ENCODE measurements at regions not wholly inside any gene's neighbourhood (a gene's known extent, or its start where the extent isn't known, plus 50 kb on each side); places are given as distances from the start of the nearest gene placed in this dataset.
"Not testable (repeated sequence)": the region's sequence is repeated elsewhere in the genome, so short reads cannot be mapped to it uniquely, and the experiment has no call there.

DNA sequence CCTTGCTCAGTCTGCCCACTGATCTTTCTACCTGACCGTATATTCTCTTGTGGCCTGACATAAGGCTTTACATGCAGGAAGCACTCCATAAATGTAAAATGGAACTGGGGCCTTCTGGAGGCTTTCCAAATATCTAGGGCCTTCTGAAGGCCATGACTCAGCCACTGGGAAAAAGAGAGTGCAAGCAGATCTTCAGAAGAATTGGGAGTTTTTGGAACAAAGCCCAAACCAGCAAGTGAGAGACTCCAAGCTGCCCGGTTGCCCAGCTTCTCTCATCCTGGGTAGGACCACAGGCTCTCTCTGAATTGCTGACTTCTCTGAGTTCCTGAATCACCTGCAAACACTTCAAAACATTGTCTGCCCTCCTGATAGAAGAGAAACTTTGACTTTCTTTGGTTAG, 107.9 kb upstream of the BMAL1 start:
- peak; percentile 56 for DNase-seq (ENCODE audit: low spot score)

DNA sequence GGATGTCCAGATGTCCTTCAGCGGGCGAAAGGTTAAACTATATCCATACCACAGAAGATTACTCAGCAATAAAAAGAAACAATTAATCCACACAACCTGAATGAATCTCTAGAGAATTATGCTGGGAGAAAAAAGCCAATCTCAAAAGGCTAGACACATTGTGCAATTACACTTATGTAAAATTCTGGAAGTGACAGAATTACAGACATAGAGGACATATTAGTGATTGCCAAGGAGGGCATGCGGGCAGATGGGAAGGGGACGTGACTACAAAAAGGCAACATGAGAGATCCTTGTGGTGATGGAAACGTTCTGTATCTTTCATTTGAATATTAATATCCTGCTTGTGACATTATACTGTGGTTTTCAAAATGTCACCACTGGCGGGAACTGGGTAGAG, 103.5 kb upstream of the BMAL1 start:
- DNase-seq (ENCODE audit: low spot score): peak; percentile 32

DNA sequence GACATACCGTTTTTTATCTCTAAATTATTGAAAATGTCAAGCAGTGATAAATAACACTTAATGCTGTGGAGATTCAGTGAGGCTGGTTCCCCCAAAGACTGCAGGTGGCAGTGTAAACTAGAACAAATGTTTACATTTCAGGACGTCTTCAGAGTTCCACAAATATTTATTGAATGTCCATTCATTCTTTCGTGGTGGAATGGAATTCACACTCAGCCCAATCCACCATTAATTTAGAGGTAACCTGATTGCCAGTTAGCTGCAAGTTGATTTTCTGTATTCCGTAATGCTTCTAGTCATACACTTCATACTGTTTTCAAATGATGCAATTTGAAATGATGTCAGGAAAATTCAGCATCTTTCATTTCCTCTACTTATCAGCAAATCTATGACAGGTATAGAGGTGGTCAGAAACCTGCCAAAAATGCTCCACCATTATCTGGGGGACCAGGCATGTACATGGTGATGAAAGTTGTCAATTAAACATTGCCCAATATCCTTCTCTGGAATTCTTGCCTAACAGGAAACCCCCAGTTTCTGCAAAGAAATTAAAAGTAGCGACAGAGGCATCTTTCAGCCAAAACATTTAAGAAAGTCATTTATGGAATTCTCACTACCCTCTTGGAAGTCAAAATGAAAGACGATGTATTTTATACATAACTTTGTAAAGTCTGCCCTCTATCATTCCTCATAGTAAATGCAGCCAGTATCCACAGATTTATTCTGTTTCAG, 94.3 kb upstream of the BMAL1 start:
- DNase-seq (ENCODE audit: low spot score): peak; percentile 50

DNA sequence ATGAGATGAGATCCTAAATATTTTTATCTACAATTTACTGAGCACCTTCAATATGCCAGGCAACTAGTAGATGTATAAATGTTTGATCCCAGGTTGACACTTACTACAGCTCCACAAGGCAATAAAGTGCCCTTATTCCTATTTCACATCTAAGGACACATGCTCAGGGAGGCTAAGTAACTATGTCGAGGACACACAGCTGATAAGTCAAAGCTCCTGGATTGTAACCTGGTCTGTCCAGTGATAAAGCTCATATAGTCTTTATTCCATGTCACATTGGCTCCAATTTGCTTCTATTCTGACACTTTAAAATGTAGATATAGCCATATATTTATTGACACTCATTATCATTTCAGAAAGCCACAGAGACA, 93.8 kb upstream of the BMAL1 start:
- DNase-seq (ENCODE audit: low spot score): no peak

DNA sequence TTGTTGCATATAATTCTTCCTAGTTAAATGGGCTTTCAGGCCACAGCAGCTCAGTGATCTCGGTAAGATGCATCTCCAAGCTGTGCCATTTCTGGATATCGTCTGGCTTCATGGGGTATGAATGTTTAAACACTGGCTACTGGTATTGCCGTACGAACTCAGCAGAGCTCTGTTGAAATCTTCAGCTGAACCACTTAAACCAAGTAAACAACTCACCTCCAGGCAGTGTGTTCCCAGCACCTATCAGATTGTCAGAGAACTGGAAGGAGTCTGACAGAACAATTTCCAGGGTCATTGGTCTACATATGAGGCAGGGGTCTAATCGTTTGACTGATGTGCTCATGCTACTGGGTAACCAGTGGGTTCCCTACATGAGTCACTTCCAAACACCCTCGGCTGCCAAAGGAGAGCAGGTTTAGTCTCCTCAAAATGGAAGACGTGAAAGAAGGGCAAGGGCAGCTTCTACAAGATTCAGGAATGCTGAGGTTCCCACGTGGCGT, 93.2 kb upstream of the BMAL1 start:
- DNase-seq (ENCODE audit: low spot score): no peak

DNA sequence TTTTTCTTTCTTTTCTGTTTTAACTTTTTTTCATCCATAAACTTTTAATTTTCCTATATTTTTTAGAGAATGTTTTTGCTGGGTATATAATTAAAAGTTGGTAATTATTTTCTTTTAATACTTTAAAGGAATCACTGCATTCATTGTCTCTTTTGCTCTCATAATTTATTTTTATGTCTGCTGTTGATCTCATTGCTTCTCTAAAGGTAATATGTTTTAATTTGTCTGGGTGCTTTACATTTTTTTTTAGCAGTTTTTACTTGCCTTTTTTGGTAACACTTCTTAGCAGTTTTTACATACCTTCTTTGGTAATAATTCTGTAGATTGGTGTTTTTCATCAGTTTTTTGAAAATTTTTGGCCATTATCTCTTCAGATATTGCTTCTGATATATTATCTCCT, 89.4 kb upstream of the BMAL1 start:
- DNase-seq (ENCODE audit: low spot score): no peak

DNA sequence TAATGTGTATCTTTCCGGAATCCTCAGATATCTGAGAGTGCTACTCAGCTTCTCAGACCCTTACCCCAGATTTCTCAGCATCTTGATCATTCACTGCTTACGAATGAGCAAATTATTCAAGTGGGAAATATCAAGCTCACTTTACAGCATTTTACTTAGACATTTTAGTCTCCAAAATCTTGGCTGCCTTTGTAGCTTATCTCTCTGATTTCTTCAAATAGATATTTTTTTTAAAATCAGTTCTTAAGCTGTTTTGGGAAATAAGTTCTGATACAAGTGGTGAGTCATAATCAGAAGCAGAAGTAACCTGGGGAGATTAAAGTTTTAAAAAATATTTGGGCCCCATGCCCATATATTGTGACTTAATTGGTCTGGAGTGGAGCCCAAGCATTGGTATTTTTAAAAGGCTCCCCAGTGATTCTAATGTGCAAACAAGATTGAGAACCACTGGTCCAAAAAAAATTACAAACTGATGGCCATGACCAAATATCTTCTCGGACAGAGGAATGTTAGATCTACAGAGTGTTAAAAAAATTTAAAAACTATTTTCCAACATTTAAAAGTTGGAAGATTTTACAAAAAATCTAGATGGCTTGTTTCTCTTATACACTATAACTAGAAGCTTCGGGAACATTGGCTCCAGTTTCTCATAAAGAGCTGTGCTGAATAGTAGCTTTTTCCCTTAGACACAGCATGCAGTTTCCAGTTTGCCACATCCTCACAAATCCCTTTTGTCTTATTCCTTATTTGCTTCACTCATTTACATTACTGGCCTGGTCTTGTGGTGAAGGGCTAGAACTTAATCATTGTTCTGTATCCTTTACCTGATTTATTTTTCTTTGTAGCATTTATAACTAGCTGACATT, 87.8 kb upstream of the BMAL1 start:
- DNase-seq (ENCODE audit: low spot score): no peak

DNA sequence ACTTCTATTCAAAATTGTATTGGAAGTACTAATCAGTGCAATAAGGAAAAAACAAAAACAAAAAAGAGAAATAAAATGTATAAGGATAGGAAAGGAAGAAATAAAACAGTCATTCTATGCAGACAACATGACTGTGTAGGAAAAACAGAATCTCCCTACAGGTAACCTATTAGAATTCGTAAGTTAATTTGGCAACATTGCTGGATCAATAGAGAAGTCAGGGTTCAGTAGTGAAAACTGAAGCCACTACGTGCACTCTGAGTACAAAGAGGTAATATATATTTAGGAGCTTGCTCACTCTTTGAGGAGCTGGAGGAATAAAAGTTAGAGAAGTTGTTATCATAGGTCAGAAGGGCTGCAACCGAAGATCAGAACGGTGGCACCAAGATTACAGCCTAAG, 84.0 kb upstream of the BMAL1 start:
- no peak for DNase-seq (ENCODE audit: low spot score)

DNA sequence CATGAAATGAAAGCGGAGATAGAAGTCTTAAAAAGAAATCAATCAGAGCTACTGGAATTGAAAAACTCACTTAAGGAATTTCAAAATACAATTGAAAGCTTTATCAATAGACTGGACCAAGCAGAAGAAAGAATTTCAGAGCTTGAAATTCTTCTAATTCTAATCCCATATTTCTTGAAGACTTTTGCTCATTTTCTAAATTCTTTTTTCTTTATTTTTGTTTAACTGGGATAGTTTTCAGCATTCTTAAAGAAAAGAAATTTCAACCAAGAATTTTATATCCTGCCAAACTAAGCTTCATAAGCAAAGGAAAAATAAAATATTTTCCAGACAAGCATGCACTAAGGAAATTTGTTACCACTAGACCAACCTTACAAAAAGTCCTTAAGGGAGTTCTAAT, 80.2 kb upstream of the BMAL1 start:
- not testable (repeated sequence) for DNase-seq (ENCODE audit: low spot score)

DNA sequence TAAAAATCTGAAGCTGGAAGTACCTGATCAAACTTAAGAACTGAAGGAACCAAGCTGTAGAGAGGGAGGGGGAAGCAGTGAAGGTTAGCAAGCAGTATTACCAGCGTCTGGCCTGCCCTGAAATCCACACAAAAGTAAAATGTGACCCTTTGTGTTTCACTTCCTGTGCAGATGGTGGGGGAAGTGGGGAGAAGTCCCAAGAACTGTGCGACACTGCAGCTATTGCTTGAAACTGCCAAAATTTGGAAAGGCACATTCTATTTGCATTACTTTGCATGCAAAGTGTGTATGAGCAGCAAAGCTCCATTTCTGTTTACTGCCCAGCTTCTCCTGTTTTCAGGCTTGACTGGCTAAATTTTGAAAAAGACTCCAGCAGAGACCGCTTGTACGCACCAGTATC, 72.1 kb upstream of the BMAL1 start:
- DNase-seq (ENCODE audit: low spot score): no peak

DNA sequence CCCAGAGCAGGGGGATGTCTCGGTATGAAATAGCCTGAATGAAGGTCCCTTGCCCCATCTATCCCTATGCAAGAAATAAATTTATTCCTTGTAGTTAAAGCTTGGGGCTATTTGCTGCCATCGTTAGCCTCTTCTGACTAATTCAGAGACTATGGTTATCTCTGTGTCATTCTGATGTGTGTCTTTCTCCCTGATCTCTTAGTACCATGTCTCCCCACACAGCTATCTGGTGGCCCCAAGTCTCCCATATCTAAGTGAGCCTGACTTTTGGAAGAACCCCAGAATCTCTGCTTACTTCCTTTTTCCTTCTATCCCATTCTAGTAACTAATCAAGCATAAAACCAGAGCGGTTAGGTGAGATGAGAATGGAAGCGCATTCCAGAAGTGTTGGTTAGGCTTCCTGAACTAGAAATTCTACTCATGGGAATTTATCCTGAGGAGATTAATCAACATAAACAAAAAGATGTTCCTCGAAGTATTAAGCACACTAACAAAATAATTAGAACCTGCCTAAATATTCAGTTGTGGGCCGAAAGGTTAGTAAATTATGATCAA, 71.4 kb upstream of the BMAL1 start:
- DNase-seq (ENCODE audit: low spot score): no peak

DNA sequence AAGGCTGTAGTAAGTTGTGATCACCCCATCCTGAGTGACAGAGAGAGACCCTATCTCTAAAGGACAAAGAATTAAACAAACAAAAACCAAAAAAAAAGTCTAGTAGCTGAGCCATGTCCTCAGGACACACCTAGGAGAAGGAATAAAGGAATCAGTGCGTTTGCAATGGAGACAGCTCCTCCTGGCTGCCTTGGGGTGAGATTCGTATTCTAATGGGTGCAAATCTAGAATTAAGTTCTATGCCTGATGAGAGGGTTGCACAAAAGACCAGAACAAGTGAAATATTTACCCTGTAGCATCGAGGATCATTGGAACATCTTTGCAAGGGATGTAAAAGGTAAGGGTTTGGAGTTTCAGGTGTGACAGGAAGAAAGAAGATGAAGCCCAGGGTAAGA, 70.3 kb upstream of the BMAL1 start:
- no peak for DNase-seq (ENCODE audit: low spot score)

DNA sequence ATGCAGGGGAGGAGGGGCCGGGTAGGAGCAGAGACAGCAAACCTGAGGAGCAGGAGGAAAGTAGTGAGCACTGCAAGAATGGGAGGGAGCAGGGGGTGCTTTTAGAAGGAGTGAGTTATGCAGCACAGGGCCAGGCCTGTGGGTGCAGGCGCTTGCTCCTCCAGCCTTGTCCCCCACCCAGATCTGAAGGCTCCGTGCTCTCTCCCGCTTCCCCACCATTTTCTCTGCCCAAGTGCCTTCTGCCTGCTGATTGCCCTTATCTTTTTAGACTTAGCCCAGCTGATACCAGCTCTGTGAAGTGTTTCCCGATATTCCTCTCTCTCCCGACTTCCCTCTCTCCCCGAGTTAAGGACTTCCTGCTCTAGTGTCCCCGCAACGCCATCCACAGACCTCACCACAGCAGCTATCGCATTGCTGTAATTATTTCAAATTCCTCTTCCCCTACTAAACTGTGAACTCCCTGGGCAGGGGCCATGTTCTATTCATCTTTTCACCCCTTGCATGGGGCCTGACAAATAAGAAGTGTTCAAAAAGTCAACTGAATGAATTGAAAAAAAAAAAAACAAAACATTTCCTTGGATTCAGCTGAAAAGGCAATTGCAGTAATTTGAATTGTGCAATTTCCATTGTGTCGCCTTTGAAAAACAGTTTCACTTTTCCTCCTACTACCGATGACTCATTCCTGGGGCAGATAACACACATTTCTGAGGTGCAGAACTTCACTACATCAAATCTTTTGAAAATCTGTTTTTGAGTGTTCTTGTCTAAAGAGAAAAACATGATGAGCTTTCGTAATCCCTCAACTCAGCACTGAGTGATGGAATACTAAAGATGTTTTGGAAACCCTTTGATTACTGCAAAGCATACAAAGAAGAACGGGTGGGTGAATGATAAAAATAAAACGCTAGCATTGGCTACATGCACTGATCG, 69.7 kb upstream of the BMAL1 start:
- DNase-seq (ENCODE audit: low spot score): peak; percentile 72

DNA sequence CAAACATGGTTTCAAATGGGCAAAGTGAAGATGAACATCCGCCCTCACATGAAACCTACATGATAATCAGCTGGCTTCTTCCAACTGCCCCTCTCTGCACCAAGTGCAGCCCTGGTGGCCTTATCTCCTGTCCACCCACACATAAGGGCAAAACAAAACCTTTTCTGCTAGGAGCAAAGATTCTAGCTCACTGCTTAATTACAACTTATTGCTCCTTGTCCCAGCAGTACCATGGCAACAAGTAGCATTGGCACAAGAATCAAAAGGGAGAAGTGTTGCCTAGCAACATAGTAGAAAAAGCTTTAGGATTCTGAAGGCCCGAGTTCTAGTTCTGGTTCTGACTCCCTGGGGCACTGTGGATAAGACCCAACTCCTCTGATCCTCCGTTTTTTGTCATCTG, 68.7 kb upstream of the BMAL1 start:
- no peak for DNase-seq (ENCODE audit: low spot score)

DNA sequence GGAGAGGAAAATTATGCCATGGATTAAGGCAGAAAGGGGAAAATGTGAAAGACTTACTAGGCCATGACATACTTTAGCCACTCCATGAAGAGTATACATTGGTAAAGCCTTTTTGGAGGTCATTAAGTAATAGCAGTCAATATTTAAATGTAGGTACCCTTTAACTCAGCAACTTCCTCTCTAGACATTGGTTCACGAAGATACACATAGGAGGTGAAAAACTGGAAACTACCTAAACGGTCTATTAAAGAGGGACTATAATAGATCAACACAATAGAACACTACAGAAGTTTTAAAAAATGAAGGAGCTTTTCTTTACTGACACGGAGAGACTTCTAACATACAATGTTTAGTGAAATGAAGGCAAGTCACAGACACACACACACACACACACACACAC, 68.2 kb upstream of the BMAL1 start:
- DNase-seq (ENCODE audit: low spot score): no peak

DNA sequence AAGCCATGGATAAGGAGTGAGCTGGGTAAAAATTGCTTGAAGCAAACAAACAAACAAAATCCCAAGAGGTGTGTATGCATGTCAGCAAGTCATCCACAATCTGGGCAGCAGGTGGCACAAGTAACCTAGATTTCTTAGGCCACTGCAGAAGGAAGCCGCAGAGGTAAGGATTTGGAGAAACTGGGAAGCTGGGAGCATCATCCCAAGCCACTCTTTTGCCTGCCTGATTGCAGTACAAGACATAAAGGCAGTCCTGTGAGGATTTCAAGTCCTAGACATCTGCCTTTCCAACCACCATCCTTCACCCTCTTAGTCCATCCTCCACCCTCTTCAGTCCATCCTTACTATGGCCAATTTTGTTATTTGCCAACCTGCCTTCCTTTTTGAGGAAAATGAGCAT, 67.2 kb upstream of the BMAL1 start:
- peak; percentile 76 for DNase-seq (ENCODE audit: low spot score)

DNA sequence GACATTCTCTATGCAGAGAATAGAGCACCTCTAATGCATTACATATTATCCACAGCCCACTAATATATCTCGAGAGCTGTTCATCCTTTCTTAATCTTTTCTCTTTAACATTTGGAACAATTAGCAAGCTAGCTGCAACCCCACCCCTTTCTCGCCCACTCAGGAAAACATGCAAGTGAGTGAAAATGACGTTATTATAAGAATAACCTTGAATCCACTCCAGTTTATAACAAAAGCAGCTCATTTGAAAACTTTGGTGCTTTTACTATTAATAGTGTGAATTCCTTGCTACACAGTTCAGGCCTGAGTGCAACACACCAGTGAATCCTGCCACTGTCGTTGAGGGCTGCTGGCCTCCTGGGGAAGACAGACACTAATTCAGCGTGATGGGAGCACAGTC, 63.3 kb upstream of the BMAL1 start:
- no peak for DNase-seq (ENCODE audit: low spot score)

DNA sequence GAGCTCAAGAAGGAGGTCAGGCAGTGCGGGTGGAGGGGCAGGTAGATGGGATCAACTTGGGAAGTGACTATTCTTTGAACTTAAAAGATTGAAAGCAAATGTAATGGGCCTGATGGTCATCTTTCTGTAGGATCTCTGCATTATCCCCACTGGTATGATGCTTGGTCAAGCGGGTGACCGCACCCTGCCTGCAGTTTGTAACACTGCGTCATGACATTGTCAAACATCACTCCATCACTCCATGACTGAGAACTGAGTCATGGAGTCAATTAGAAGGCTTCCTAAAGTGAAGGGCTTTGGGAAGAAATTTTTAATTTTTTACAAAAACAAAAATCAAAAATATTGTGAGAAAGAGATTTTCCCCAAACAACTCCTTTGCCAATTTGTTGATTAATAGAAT, 62.4 kb upstream of the BMAL1 start:
- no peak for DNase-seq (ENCODE audit: low spot score)

DNA sequence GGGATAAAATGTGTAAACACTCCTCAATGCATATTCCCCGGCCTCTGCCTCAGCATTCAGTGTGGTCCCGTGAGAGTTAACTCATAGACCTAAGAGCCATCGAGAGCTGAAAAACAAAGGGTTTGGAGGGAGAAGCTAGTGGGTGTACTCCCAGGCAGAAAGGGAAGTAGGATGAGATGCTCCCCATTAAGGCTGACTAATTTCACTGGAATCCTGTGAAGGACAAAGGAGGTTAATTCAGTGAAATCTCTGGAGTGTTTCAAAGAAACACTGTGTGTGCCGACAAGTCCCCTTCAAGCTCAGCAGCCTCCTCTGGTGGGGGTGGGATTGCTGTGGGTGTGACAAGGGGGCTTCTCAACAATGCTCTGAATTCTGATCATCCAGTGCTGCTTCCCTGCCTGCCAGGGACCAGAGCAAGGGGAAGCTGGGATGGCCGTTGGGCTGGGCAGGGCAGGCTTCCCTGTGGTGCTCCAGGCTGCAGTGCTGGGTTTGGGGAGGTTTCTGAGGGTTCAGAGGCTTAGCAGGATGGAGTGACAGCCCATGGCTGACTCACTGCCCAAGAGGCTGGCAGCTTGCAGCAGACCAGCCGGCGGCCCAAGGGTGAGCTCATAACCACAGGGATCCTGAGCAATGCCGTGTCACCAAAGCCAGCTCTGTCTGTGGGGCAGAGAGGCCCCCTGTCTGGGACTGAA, 61.4 kb upstream of the BMAL1 start:
- DNase-seq (ENCODE audit: low spot score): peak; percentile 95

DNA sequence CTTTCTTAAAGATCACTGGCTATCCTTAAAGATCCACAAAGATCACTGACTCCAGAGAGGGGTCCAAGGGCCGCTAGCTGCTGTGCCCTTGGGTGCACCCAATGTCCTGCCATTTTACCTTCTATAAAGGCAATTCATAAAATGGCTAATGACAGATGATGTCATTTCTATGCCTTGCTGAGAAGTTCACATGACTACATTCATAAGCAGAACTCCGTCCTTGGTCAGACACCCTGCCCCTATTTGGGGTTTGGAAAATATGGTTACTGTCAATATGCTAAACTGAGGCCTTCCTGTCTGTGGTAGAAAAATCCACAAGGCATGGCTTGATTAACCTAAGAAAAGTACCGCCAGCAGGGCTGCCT, 60.9 kb upstream of the BMAL1 start:
- DNase-seq (ENCODE audit: low spot score): no peak

DNA sequence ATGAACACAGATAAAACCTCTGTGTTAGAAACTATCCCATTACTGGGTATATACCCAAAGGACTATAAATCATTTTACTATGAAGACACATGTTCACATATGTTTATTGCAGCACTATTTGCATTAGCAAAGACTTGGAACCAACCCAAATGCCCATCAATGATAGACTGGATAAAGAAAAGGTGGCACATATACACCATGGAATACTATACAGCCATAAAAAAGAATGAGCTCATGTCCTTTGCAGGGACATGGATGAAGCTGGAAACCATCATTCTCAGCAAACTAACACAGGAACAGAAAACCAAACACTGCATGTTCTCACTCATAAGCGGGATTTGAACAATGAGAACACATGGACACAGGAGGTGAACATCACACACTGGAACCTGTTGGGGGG, 58.9 kb upstream of the BMAL1 start:
- DNase-seq (ENCODE audit: low spot score): not testable (repeated sequence)

DNA sequence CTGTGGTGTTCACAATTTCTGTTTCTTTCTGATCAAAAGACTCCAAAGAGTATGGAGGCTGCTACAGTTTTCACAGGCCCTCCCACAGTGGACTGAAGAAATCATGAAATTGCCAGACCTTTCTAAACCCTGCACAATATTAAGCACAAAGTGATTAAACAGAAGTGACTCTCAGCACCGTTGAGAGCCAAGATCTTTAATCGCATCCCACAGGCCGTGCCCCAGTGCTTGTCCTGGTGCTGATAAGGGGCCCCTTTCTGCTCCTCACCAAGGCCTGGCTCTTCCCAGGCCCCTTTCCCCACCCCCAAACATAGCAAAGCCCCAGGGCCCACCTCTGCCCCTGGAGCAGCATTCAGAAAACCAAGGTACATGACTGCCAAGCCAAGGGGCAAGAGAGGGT, 57.4 kb upstream of the BMAL1 start:
- DNase-seq (ENCODE audit: low spot score): no peak

Measured in COLO829 (cell line).